HCT116 (cell line): ENCODE measurements at regions not wholly inside any gene's neighbourhood (a gene's known extent, or its start where the extent isn't known, plus 50 kb on each side); places are given as distances from the start of the nearest gene placed in this dataset.
A peak's percentile ranks its signal among the peaks of the same experiment; 100 is the strongest.

Experiments used
- ATAC-seq: fragments of 200-7000 bp; cut with Tn5 transposase; 2 replicates; pipeline ENCODE4 v1.9.1; 2020; ENCODE audit warnings: mild to moderate bottlenecking, moderate library complexity
- BruUV-seq: library from RNA; stranded (reverse); fragments of 400-500 nt; replicated peaks from 2 replicates; lab custom pipeline; 2021; lab: Mats Ljungman, UMichigan
- CTCF ChIA-PET: fragments of 300-600 bp; sonication (Branson Sonifier 250); formaldehyde crosslinking; loops from one replicate; lab custom pipeline; 2021; ENCODE audit warnings: antibody characterized with exemption; lab: Charles Lee
- POLR2A ChIA-PET: fragments of 300-600, 350-600 bp; sonication (Branson Sonifier 250); formaldehyde crosslinking; loops from one replicate; lab custom pipeline; 2021; ENCODE audit warnings: antibody characterized with exemption; lab: Charles Lee
- RAD21 ChIA-PET, 2 experiments: fragments of 300-600 bp; sonication (Branson Sonifier 250); formaldehyde crosslinking; loops; one replicate each; lab custom pipeline; 2023; ENCODE audit warnings: low total read pairs in 2 of 2; ENCODE audit not compliant: uncharacterized antibody in 2 of 2, unreplicated experiment in 2 of 2, low non-redundant PET in 1 of 2; lab: Charles Lee
- DNase-seq: peaks from one replicate; pipeline ENCODE4 v3.0.0-alpha.2; 2010; ENCODE audit warnings: low read depth, low spot score
- H2AFZ ChIP-seq: fragments of 200-600 bp; shearing (Covaris generic), sonication (generic); 2 replicates; pipeline ENCODE4 v1.6.1; 2017; ENCODE audit warnings: low read depth, mixed run types, mixed read lengths, antibody characterized with exemption, low read length; ENCODE audit not compliant: poor library complexity, severe bottlenecking
- H3K27ac ChIP-seq: 2 replicates; pipeline ENCODE4 v1.5.1; 2012; ENCODE audit warnings: low read depth, low read length
- H3K27me3 ChIP-seq: fragments of 200-600 bp; sonication (generic); 2 replicates; pipeline ENCODE4 v1.6.1; 2016; ENCODE audit warnings: mixed run types, low read length, mixed read lengths; ENCODE audit not compliant: insufficient read depth
- H3K36me3 ChIP-seq, 2 experiments: fragments of 200-500 bp in 1 of 2; fragments of 200-600 bp in 1 of 2; sonication (Bioruptor generic) in 1 of 2; sonication (generic) in 1 of 2; 2 replicates each; pipeline versions ENCODE4 v1.5.1 to v1.6.1; 2014 to 2016; ENCODE audit warnings: low read length in 2 of 2, inconsistent platforms in 1 of 2, mixed read lengths in 1 of 2, mixed run types in 1 of 2; ENCODE audit not compliant: insufficient read depth in 2 of 2, control insufficient read depth in 1 of 2
- H3K4me1 ChIP-seq, 2 experiments: fragments of 200-600 bp in 1 of 2; sonication (generic) in 1 of 2; 2 replicates each; pipeline versions ENCODE4 v1.5.1 to v1.6.1; 2012 to 2017; ENCODE audit warnings: low read length in 2 of 2, inconsistent platforms in 1 of 2, mild to moderate bottlenecking in 1 of 2, mixed read lengths in 1 of 2, mixed run types in 1 of 2, moderate library complexity in 1 of 2; ENCODE audit not compliant: insufficient read depth in 2 of 2, control insufficient read depth in 1 of 2
- H3K4me2 ChIP-seq: fragments of 200-600 bp; sonication (generic); 2 replicates; pipeline ENCODE4 v1.6.1; 2017; ENCODE audit warnings: mixed run types, low read length, mixed read lengths
- H3K4me3 ChIP-seq, 2 experiments: fragments of 200-600 bp in 1 of 2; sonication (generic) in 1 of 2; replicated peaks in 1 of 2; 2 replicates each; pipeline ENCODE4 v1.5.1; 2011 to 2016; ENCODE audit warnings: low read length in 2 of 2, control low read depth in 1 of 2, low read depth in 1 of 2, mild to moderate bottlenecking in 1 of 2, mixed read lengths in 1 of 2, mixed run types in 1 of 2
- H3K79me2 ChIP-seq: fragments of 200-600 bp; sonication (generic); 2 replicates; pipeline ENCODE4 v1.6.1; 2017; ENCODE audit warnings: mild to moderate bottlenecking, mixed run types, low read length, moderate library complexity, mixed read lengths; ENCODE audit not compliant: insufficient read depth
- H3K9ac ChIP-seq: fragments of 200-600 bp; sonication (generic); 2 replicates; pipeline ENCODE4 v1.6.1; 2016; ENCODE audit warnings: low read length, mixed read lengths
- H3K9me2 ChIP-seq: fragments of 200-600 bp; sonication (generic), shearing (Covaris generic); 2 replicates; pipeline ENCODE4 v1.6.1; 2017; ENCODE audit warnings: mixed run types, mild to moderate bottlenecking, moderate library complexity; ENCODE audit not compliant: insufficient read depth
- H3K9me3 ChIP-seq, 2 experiments: fragments of 200-500 bp in 1 of 2; fragments of 200-600 bp in 1 of 2; sonication (Bioruptor generic) in 1 of 2; sonication (generic) in 1 of 2; 2 replicates each; pipeline ENCODE4 v1.6.1; 2014 to 2017; ENCODE audit warnings: low read length in 2 of 2, mixed read lengths in 2 of 2, inconsistent platforms in 1 of 2, low read depth in 1 of 2, mild to moderate bottlenecking in 1 of 2, mixed run types in 1 of 2, moderate library complexity in 1 of 2; ENCODE audit not compliant: control insufficient read depth in 1 of 2, insufficient read depth in 1 of 2
- H4K20me1 ChIP-seq: fragments of 200-600 bp; sonication (generic), shearing (Covaris generic); 2 replicates; pipeline ENCODE4 v1.6.1; 2017; ENCODE audit warnings: mixed run types, mild to moderate bottlenecking, moderate library complexity; ENCODE audit not compliant: insufficient read depth
- CTCF ChIP-seq, 3 experiments: fragments of 200-600 bp in 1 of 3; sonication (generic) in 1 of 3; IDR thresholded peaks in 2 of 3; conservative IDR thresholded peaks in 1 of 3; 2 replicates each; pipeline ENCODE4 v1.5.1; 2012 to 2017; ENCODE audit warnings: low read depth in 2 of 3, low read length in 2 of 3, antibody characterized with exemption in 1 of 3, borderline replicate concordance in 1 of 3, control low read depth in 1 of 3, mild to moderate bottlenecking in 1 of 3, mixed read lengths in 1 of 3, mixed run types in 1 of 3, moderate library complexity in 1 of 3; ENCODE audit not compliant: insufficient read depth in 1 of 3
- EZH2 ChIP-seq: fragments of 200-600 bp; sonication (generic); IDR thresholded peaks from 2 replicates; pipeline ENCODE4 v1.6.1; 2017; ENCODE audit warnings: antibody characterized with exemption, mixed run types
- JUND ChIP-seq: IDR thresholded peaks from 2 replicates; pipeline ENCODE4 v1.6.1; 2012
- MAX ChIP-seq: IDR thresholded peaks from 2 replicates; pipeline ENCODE4 v1.6.1; 2012
- POLR2AphosphoS5 ChIP-seq: IDR thresholded peaks from 2 replicates; pipeline ENCODE4 v1.6.1; 2011; ENCODE audit warnings: mild to moderate bottlenecking, low read depth, low read length, moderate library complexity
- RAD21 ChIP-seq: IDR thresholded peaks from 2 replicates; pipeline ENCODE4 v1.6.1; 2012; ENCODE audit warnings: low read depth, mild to moderate bottlenecking
- REST ChIP-seq: IDR thresholded peaks from 2 replicates; pipeline ENCODE4 v1.6.1; 2012; ENCODE audit warnings: low read depth
- SIN3A ChIP-seq: IDR thresholded peaks from 2 replicates; pipeline ENCODE4 v1.6.1; 2012; ENCODE audit warnings: low read depth
- SRF ChIP-seq: IDR thresholded peaks from 2 replicates; pipeline ENCODE4 v1.6.1; 2012; ENCODE audit warnings: low read depth
- YY1 ChIP-seq: IDR thresholded peaks from 2 replicates; pipeline ENCODE4 v1.6.1; 2011; ENCODE audit warnings: low read length, low read depth, moderate library complexity, mild to moderate bottlenecking; ENCODE audit not compliant: insufficient replicate concordance; ENCODE audit errors: extremely low read depth
- intact Hi-C: fragments of 100-400 bp; cut with micrococcal nuclease; formaldehyde crosslinking; loops from 2 replicates; pipeline ENCODE4 v1.10.0; 2022

- peaks cover 0 to 3% of the 10 kb centered on the region in 2 experiments; a peak in 1 of 4 replicates for H3K36me3 ChIP-seq
- DNase-seq (peak; percentile 24), ATAC-seq (peak; percentile 44; the same call in 1 of the 2 replicates)
- no peak overlapping the region for H3K9ac ChIP-seq
- H3K4me2 ChIP-seq = no peak overlapping the region
- ChIA-PET RAD21 (no interaction called here), POLR2A (interaction anchor here (1.2 kb wide), 1 partner anchor 27 kb away, joined by 3 read pairs; no protein-coding TSS in a partner anchor), CTCF (no interaction called here)
- intact Hi-C loops = no loop called here
- no peaks in the 10 kb centered on the region for H3K27me3 ChIP-seq
- no peak overlapping the region for H3K4me3 ChIP-seq
- no TSS peak for BruUV-seq
- H3K9me3 ChIP-seq = no peaks in the 10 kb centered on the region
- H3K79me2 ChIP-seq = no peaks in the 10 kb centered on the region
- H2AFZ ChIP-seq = no peak overlapping the region
- H4K20me1 ChIP-seq = no peaks in the 10 kb centered on the region
- H3K4me1 ChIP-seq = no peaks in the 10 kb centered on the region
- no peak for TF ChIP-seq EZH2
- no peak for TF ChIP-seq JUND
- TF ChIP-seq REST = no peak
- TF ChIP-seq SRF = no peak
- no peak for TF ChIP-seq POLR2AphosphoS5
- TF ChIP-seq MAX = no peak
- no peak for TF ChIP-seq SIN3A
- no peak for TF ChIP-seq YY1
- peak; percentile 66 for TF ChIP-seq RAD21
- TF ChIP-seq CTCF (IDR thresholded peaks at IDR 0.05 in 2 of 3, conservative IDR thresholded peaks at IDR 0.05 in 1 of 3; ENCODE audit: borderline replicate concordance in 1 of 3, insufficient read depth in 1 of 3, low read depth in 2 of 3, low read length in 2 of 3) = peak; percentile 22 to 69 (median 51); a peak in 5 of 6 replicates
- no peak overlapping the region for H3K27ac ChIP-seq
- H3K9me2 ChIP-seq = no peaks in the 10 kb centered on the region
Measured at GRCh38 chr2:220053919-220054318, 426.5 kb downstream of the SLC4A3 start.
